HG03095 (cell line): ENCODE measurements at regions not wholly inside any gene's neighbourhood (a gene's known extent, or its start where the extent isn't known, plus 50 kb on each side); places are given as distances from the start of the nearest gene placed in this dataset.

Experiments
- ATAC-seq: cut with Tn5 transposase; IDR thresholded peaks from one replicate; pipeline ENCODE4 v1.9.1; 2021; ENCODE audit warnings: moderate library complexity; ENCODE audit not compliant: unreplicated experiment

DNA sequence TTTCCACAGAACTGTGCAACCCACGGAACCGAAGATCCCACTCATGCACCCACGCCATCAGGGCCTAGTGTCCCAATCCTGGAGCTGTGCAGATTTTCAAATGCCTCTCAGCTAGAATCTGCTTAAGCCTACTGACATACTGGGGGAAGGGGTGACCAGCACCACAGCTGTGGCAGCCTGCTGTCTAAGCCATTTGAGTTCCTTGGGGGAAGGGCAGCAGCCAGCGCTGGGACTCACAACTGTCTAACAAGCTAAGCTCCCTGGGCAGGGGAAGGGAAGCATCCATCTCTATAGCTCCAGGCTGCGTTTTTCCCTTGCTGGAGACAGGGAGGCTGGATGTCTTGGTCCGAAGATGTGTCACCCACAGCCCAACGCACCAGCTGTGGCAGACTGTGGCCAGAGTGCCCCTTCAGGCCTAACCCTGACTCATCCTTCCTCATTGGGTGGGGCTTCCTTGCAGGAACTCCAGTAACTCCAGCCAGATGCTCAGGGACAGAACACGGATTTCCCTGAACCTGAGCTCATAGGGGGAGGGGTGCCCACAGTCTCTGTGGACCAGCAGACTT is 194.8 kb downstream of the CHRDL1 start:
- no peak for ATAC-seq

GRCh38 chrX:110614596-110614995 is 181.0 kb downstream of the CHRDL1 start:
- no peak for ATAC-seq
